MM.1S (cell line): ENCODE measurements at regions not wholly inside any gene's neighbourhood (a gene's known extent, or its start where the extent isn't known, plus 50 kb on each side); places are given as distances from the start of the nearest gene placed in this dataset.

Source experiments
- EZH2 ChIP-seq: fragments of 300-600 bp; sonication (generic); optimal IDR thresholded peaks from 2 replicates; pipeline ENCODE3; 2017; ENCODE audit warnings: low read depth, mild to moderate bottlenecking, antibody characterized with exemption, low read length, mixed read lengths
- EZH2phosphoT487 ChIP-seq: fragments of 300-600 bp; sonication (generic); IDR thresholded peaks from 2 replicates; pipeline ENCODE4 v1.6.1; 2018; ENCODE audit warnings: antibody characterized with exemption, low read length
- TF ChIP-seq, protein P1 (sequence below): fragments of 300-600 bp; sonication (generic); IDR thresholded peaks from 2 replicates; pipeline ENCODE4 v1.5.1; 2016; ENCODE audit warnings: antibody characterized with exemption, low read length, mixed read lengths

DNA sequence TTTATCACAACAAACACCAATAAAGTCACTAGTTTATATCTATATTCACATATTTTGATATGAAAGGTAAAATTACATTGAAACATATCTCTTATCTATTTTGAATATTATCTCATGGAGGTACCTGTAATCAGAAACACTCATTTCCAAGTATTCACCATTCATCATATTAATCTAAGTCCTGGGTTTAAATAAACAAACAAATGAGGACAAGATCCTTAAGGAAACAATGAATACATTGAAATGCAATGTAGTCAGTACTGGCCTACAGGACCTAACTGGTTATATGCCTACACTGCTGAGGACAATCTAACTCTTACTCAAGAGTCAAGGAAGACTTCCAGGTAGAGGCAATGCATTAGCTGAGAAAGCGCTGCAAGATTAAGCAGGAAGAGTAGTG lies 1411.9 kb upstream of the RAG2 start:
- TF ChIP-seq, protein P1, sequence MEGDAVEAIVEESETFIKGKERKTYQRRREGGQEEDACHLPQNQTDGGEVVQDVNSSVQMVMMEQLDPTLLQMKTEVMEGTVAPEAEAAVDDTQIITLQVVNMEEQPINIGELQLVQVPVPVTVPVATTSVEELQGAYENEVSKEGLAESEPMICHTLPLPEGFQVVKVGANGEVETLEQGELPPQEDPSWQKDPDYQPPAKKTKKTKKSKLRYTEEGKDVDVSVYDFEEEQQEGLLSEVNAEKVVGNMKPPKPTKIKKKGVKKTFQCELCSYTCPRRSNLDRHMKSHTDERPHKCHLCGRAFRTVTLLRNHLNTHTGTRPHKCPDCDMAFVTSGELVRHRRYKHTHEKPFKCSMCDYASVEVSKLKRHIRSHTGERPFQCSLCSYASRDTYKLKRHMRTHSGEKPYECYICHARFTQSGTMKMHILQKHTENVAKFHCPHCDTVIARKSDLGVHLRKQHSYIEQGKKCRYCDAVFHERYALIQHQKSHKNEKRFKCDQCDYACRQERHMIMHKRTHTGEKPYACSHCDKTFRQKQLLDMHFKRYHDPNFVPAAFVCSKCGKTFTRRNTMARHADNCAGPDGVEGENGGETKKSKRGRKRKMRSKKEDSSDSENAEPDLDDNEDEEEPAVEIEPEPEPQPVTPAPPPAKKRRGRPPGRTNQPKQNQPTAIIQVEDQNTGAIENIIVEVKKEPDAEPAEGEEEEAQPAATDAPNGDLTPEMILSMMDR = no peak
- TF ChIP-seq EZH2 (no peak), EZH2phosphoT487 (no peak)
